GM19324 (cell line): ENCODE measurements at regions not wholly inside any gene's neighbourhood (a gene's known extent, or its start where the extent isn't known, plus 50 kb on each side); places are given as distances from the start of the nearest gene placed in this dataset.

Experiments used
- ATAC-seq: cut with Tn5 transposase; IDR thresholded peaks from one replicate; pipeline ENCODE4 v1.9.1; 2021; ENCODE audit warnings: mild to moderate bottlenecking, moderate library complexity; ENCODE audit not compliant: unreplicated experiment, low FRiP score

- no peak for ATAC-seq
Measured at GRCh38 chr11:45062115-45062514, 84.3 kb upstream of the PRDM11 start.

DNA sequence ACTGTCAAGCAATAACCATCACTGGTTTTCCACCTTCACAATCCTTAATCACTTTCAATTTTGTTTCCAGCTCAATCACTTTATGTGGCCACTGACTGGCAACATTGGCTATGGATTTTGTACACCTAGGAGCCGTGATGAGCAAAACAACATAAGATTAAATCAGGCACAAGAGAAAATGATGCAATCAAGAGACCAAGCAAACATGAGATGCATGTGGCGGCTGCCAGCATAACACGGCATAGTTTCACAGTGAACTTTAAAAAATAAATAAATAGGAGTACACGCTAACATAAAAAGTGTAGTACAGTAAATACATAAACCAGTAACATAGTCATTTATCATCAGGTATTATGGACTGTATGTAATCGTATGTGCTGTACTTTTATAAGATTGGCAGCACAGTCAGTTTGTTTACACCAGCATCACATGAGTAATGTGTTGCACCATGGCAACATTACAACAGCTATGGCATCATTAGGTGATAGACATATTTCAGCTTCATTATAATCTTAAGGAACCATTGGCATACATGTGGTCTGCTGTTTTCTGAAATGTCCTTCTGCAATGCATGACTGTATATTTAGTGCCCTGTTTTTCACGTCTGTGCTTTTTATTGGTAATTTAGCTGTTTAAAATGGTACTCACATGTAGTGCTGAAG lies 83.3 kb upstream of the PRDM11 start:
- ATAC-seq = no peak

GRCh38 chr11:45063669-45064068 lies 82.8 kb upstream of the PRDM11 start:
- ATAC-seq = no peak

GRCh38 chr11:45067966-45068365 lies 78.5 kb upstream of the PRDM11 start:
- no peak for ATAC-seq

GRCh38 chr11:45071232-45071631 lies 75.2 kb upstream of the PRDM11 start:
- ATAC-seq = no peak

DNA sequence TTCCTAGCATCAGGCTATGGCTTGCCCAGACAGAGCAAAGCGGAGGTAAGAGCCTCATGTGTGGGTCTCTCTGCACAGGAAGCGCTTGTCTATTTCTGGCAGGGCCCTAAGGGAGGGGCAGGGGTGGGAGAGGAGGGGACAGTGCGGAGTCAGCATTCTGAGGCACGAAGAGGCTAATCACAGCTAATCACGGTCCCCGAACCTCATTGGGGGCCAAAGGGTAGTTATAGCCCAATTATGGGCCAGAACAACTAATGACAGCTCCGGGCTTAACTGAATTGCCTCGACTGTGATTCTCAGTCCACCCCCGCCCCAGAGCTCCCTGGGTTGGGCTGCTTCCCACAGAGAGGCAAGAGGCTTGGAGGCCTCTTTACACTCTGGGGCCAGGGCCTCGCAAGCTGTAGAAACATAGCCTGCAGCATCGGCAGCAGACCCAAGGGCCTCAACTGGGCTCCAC lies 72.7 kb upstream of the PRDM11 start:
- ATAC-seq = no peak

GRCh38 chr11:45075519-45075918 lies 70.9 kb upstream of the PRDM11 start:
- ATAC-seq = no peak

DNA sequence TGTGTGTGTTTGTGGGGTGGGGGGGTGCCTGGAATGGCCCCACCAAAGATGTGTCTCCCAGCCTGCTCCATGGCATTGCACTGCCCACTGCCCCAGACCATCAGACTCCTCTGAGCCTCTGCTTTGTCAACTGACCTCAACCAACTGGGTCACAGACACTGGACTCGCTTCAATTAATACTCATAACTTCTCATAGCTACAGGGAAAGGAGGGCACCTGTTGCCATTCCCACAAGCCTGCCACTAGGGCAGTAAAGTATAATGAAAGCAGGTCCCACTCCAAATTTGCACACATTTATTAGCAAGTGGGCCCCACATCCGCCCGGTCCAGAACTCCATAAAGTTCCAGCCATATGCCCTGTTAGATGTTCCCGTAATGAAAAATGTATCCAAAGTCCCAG lies 70.5 kb upstream of the PRDM11 start:
- ATAC-seq = no peak

- ATAC-seq = no peak
Measured at GRCh38 chr11:45076761-45077160, 69.7 kb upstream of the PRDM11 start.

DNA sequence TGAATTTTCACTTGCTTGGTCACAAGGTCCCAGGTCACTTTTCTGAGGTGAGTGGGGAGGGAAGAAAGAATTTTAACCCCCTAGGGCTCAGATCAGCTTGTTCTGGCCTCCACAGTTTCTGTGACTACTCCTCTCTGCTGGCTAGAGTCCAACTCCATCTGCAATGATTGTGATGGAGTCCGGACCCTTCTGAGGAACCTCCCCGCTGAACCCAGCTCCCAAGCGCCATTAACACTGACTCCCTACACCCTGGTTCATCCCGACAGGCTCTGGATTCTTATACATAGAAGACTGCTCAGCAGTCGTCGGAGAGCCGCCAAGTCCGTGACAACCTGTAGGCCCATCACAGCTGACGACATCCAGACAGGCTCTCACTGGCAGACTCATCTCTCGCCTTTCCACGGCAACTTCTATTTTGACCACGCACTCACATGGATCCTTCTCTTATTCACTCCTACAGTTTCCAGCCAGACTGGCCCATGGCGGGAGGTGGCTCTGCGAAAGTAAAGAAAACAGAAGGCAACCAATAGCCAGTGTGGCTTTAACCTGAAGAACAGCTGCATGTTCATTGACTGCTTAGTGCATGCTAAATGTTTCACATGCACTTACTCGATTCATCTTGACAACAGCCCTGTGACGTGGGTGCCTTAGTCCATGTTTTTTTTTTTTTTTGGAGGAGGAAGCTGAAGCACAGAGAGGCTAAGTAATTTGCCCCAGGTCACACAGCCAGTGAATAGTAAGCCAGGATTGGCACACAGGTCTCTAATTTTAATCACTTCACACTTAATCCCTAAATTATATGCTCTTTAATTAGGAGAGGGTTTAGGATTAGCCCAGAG lies 68.0 kb upstream of the PRDM11 start:
- no peak for ATAC-seq

- no peak for ATAC-seq
Measured at GRCh38 chr11:45079075-45079444, 67.4 kb upstream of the PRDM11 start.

GRCh38 chr11:45079567-45079942 lies 66.9 kb upstream of the PRDM11 start:
- ATAC-seq = no peak

DNA sequence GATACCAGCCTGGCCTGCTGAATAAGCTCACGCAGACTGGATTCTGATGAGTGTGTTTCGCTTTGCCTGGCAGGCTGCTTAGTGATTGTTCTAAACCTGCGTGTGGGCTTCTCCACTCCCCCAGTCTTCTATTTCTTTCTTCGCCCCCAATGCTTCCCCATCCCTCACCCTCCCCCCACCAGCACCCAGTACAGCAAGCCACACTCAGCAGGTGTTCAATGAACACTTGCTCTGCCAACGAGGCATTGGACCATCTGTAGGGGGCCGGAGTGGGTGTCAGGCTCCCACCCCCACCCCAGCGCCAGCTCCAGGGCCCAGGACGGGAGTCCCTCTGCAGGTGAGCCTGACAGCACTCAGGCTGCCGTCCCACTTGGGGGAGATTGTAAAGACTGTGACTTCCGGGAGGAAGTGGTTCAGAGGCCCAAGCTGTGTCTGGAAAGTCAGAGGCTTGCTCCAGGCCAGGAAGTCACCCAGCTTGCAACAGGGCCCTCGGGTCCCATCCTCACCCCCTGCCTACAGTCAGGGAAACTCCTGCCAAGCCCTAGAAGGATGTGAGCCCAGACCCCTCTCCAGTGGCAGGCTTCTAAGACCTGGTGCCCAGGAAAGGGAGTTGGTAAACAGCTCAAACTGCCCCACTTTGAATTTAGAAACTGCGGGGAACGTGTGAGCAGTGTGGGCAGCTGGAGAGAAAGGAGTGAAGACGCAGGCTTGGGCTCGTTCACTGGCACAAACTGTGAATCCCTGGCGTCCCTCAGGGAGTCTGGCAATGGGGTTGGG lies 66.3 kb upstream of the PRDM11 start:
- no peak for ATAC-seq

DNA sequence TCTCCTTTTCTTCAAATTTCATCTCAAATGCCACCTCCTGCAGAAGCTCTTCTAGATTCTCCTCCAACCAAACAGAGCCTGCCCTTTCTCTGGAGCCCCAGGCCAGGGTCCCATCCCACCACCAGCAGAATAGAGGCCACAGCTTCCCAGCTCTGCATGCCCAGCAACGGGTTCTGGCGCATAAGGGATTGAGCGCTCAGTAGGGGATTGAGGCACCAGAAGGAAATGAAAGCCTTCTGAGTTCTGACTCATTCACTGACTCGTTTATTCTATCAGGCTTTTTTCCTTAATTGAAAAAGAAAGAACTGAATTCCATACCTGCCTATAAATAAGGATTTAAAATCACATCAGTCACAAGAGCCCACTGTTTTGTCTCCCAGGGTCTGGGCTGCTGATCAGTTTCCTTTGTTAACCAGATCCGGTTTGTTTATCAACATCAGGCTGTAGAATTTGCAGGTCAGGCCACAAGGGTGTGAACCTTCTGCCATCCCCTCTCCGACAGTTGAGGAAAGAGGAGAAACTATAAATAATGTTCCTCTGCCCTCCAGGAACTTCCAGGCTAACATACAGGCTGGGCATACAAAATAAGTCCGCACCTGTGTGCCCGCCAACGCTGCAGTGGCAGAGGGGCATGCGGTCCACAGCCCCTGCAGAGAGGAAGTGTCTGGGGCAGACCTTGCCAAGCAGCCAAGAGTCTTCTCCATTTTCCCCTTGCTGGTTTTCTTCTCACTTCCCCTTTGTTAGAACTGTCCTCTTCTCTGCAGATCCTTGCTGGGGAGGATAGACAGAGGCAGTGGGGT lies 63.5 kb upstream of the PRDM11 start:
- ATAC-seq = no peak

DNA sequence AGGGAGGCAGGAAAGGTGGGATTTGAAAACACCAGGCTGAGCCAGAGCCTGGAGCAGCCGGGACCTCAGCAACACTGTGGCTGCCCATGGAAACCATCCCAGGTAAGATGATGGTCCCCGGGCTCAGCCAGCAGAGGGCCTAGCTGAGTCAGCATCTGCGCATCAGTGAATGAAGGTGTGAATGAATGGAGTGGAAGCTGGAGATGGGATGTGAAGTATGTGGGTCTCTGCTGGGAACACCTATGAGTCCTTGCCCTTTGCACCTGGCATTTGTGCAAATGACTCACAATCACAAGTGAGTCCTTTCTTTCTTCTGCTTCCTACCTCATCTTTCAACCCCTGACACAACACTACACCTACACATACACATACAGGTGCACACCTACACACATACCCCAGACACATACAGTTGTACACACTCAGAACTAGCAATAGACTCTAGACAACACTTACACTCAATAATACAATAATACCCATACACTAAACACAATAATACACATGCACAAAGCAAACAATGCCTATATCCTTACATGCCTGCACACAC lies 62.8 kb upstream of the PRDM11 start:
- no peak for ATAC-seq

DNA sequence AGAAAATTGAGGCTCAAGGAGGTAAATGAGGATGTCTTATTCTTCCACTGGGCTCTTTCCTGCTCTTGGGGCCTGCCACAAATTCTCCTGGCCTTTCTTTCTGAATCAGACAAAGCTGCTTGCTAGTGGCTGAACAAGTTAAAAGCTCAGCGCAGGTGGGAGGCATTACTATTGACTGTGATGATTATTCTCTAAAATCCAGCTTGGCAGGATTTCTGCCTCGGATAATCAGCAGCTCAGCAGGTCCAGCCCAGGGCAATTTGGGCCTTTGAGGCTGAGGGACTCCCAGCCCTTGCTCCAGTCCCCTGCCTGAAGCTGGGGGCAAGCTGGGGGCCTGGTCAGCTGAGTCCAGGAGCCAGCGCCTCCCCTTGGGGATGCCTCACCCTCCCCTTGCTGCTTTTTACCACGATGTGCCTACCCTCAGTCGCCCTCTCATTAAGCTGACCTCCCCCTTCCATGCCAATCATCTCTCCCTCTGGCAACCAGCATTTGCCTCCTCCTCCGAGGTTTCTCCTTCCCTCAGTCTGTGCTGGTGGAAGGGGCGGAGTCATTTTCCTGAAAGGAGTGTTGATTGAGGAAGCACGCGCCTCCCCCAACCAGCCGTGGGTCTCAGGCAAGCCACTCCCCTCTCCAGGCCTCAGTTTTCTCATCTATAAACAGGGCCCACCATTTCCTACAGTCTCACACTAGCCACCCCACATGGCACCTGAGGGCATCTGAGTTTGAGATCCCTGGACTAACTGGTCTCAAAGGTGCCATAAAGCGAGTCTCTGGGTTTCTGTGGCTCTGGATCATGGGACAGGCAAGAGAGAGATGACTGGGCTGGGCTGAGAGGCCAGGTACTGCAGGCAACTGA lies 60.6 kb upstream of the PRDM11 start:
- ATAC-seq = no peak

DNA sequence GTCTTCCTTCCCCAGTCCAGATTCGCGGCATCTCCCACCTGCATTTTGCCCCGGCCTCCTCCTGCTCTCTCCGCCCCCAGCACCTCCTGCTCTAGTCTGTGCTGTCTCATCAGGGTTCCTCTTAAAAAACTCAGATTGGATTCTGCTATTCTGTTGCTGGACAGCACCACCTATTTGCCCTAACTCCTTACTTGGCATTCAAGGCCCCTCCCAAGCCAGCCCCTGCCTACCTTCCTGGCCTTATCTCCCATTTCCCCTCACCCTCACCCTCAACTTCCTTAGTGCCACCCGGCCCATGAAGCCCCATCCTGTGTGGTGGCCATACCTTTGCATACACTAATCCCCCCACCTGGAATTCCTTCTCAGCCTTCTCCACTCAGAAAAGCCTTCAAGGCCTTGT lies 59.9 kb upstream of the PRDM11 start:
- no peak for ATAC-seq

DNA sequence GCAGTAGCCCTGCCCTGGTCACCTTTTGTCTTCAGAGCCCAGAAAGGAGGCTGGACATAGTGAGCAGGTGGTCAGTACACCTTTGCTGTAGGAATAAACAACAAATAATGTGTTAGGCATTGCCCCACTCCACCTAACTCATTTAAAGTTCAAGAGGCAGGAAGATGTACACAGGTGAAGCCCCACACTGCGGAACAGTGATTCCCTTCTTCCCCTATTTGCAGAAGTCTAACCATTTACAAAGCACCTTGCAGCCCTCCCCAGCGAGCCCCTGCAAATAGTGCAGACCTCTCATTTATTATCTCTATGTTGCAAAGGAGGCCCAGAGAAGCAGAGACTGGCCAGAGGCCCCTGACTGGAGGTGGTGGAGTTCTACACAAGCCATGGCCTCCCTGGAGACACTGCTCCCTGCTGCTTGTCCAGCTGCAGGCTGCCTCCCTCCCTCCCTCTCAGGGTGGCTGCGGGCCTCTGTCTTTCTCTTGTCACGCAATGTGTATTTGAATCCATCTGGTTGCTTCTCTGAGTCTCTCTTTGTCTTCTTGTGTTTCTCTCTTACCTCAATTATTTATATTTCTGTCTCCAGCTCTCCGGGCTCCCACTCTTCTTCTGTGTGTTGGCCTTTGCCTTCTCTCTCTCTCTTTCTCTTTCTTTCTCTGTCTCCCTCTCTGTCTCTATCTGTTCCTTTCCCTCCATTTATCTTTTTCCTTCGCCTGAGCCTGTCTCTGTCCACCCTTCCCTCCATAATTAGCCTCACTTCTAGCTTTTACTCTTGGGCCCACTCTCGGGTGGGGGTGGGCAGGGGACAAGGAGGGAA lies 59.1 kb upstream of the PRDM11 start:
- no peak for ATAC-seq

- ATAC-seq = no peak
Measured at GRCh38 chr11:45087900-45088160, 58.6 kb upstream of the PRDM11 start.
